ENCODE measurements at regions not wholly inside any gene's neighbourhood (a gene's known extent, or its start where the extent isn't known, plus 50 kb on each side); places are given as distances from the start of the nearest gene placed in this dataset.

DNA sequence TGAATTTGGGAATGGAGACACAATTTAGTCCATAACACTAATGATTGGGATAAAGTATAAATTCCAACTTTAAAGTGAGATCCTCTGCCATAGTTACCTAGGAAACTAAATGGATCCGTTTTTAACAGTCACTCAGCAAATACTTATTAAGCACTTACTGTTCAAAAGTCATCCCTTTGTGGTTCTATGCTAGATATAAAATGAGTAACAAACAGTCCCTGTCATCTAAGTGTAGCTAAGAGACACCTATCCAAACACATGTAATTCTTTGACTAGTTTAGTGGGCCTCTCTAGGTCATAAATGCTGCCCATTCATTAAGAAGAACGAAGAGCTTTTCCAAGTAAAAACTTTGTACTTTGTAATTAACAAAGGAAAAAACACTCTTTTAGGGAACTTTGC lies 244.2 kb upstream of the CDIN1 start:
- no peak overlapping the region for H3K27ac ChIP-seq
- TF ChIP-seq CTCF (IDR thresholded peaks at IDR 0.05), result no peak
- no peaks in the 10 kb centered on the region for H3K36me3 ChIP-seq
- ATAC-seq, result no peak
- H3K9me3 ChIP-seq, result peaks cover 0 to 2% of the 10 kb centered on the region in 2 donors
- DNase-seq, result no peak
- intact Hi-C loops (cut with DNase I), result no loop called here
- no peaks in the 10 kb centered on the region for H3K27me3 ChIP-seq
- no peaks in the 10 kb centered on the region for H3K4me1 ChIP-seq
- H3K4me3 ChIP-seq, result no peak overlapping the region

DNA sequence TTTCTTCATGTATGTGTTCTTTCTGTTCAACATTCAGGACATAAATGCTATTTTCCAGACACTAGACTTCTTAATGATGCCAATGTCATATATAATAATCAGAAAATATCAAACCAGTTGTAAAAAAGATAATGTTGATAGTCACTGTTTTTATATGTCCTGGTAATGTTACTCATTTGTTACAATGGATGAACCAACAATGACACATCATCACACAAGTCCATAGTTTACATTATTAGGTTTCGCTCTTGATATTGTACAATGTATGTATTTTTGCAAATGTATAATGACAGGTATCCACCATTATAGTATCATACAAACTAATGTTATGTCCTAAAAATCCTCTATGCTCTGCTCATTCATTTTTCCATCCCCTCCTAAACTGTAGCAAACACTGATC lies 243.8 kb upstream of the CDIN1 start:
- peaks cover 0 to 2% of the 10 kb centered on the region in 2 donors for H3K9me3 ChIP-seq
- no peak for ATAC-seq
- no peaks in the 10 kb centered on the region for H3K36me3 ChIP-seq
- H3K4me3 ChIP-seq, result no peak overlapping the region
- H3K27me3 ChIP-seq, result no peaks in the 10 kb centered on the region
- intact Hi-C loops (cut with DNase I), result no loop called here
- H3K27ac ChIP-seq, result no peak overlapping the region
- TF ChIP-seq CTCF (IDR thresholded peaks at IDR 0.05), result no peak
- DNase-seq, result no peak
- no peaks in the 10 kb centered on the region for H3K4me1 ChIP-seq

DNA sequence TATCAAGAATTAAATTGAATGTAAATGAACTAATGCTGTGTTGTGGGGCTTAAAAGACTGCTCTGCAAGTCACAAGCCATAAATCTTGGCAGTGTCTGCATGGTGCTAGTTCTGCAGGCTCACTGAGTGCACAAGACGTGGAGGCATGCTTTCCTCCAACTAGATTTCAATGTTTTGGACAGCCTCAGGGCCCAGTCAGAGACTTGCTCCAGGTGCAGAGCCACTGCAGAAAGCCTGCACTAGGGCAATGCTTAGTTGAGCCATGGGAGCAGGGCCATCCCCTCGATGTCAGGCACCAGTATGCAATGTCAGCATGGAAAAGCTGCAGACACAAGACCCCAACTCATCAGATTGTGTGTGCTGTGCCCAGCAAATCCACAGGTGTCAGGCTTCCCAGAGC lies 234.5 kb upstream of the CDIN1 start:
- DNase-seq (no peak), ATAC-seq (no peak)
- no peaks in the 10 kb centered on the region for H3K9me3 ChIP-seq
- intact Hi-C loops (cut with DNase I), result no loop called here
- no peaks in the 10 kb centered on the region for H3K4me1 ChIP-seq
- no peak overlapping the region for H3K27ac ChIP-seq
- no peak for TF ChIP-seq CTCF (IDR thresholded peaks at IDR 0.05)
- H3K4me3 ChIP-seq, result no peak overlapping the region
- no peaks in the 10 kb centered on the region for H3K36me3 ChIP-seq
- no peaks in the 10 kb centered on the region for H3K27me3 ChIP-seq

DNA sequence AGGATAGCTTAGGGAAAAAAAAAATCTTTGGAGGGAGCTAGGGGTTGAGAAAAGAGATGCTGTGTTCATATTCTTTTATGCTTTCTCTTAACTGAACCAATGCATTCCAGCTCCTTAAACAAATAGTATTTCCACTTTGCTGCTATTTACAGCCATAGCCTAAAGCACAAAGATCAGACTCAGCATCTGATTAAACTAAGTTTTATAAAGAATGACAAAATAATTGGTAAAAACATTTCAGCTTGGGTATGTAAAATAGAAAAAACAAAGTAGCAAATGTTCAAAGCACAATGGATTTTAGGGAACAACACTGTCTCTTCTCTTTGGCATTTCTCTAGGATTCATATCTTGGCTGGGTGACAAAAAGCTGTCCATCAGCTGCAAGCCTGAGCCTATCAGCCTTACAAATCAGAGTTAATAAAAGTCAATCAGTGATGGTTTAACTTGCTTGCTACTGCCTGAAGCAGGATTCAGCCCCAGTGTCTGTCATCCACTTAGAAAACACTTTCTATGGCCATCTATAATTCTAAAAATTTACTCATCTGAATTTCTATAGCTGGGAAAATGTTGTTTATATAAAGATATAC lies 232.1 kb upstream of the CDIN1 start:
- ATAC-seq, result no peak
- no peak for DNase-seq

DNA sequence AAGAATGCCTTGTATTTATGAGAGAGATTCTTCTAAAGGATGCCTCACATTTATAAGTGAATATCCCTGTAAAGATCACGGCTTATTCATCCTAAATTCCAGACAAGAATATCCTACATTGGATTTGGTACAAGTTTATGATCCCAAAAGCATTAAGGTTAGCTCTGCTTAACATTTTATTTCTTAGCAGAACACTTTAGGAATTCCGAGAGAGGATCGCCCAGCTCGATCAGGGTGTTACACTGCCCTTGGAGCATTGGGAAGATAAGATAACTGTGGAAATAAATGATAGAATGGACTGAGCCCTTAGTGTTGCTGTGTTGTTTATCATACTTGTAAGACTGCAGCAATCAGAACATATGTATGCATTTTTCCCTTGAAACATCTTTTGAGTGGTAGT lies 223.0 kb upstream of the CDIN1 start:
- Histone ChIP-seq H3K4me3 (no peak overlapping the region), H3K36me3 (no peaks in the 10 kb centered on the region), H3K27me3 (no peaks in the 10 kb centered on the region), H3K9me3 (peaks cover 0 to 2% of the 10 kb centered on the region in 2 donors), H3K27ac (no peak overlapping the region), H3K4me1 (no peaks in the 10 kb centered on the region)
- no peak for TF ChIP-seq CTCF (IDR thresholded peaks at IDR 0.05)
- no peak for DNase-seq
- intact Hi-C loops (cut with DNase I), result no loop called here
- ATAC-seq, result no peak

More for the DNA sequence above, 232.1 kb upstream of the CDIN1 start:
- Histone ChIP-seq H3K4me3 (no peak overlapping the region), H3K9me3 (no peaks in the 10 kb centered on the region), H3K27ac (no peak overlapping the region), H3K27me3 (no peaks in the 10 kb centered on the region), H3K36me3 (no peaks in the 10 kb centered on the region), H3K4me1 (no peaks in the 10 kb centered on the region)
- intact Hi-C loops (cut with DNase I), result no loop called here
- TF ChIP-seq CTCF (IDR thresholded peaks at IDR 0.05), result no peak
